Muscle layer of colon (tissue), 2 donors: ENCODE measurements at regions not wholly inside any gene's neighbourhood (a gene's known extent, or its start where the extent isn't known, plus 50 kb on each side); places are given as distances from the start of the nearest gene placed in this dataset.

ENCODE experiments used
- H3K27ac ChIP-seq: one replicate; pipeline ENCODE4 v1.7.0; 2013; ENCODE audit warnings: low read depth, mild to moderate bottlenecking, low read length, moderate library complexity
- H3K27me3 ChIP-seq, 2 donors: one replicate each; pipeline ENCODE4 v1.7.0; 2013; ENCODE audit warnings: low read length in 2 of 2, mild to moderate bottlenecking in 2 of 2; ENCODE audit not compliant: insufficient read depth in 2 of 2, control insufficient read depth in 1 of 2
- H3K36me3 ChIP-seq: one replicate; pipeline ENCODE4 v1.7.0; 2013; ENCODE audit warnings: mild to moderate bottlenecking, low read length; ENCODE audit not compliant: insufficient read depth
- H3K4me1 ChIP-seq: one replicate; pipeline ENCODE4 v1.7.0; 2013; ENCODE audit warnings: mild to moderate bottlenecking, low read length; ENCODE audit not compliant: insufficient read depth
- H3K4me3 ChIP-seq, 2 donors: one replicate each; pipeline ENCODE4 v1.7.0; 2013; ENCODE audit warnings: low read length in 2 of 2, low read depth in 1 of 2, mild to moderate bottlenecking in 1 of 2, moderate library complexity in 1 of 2
- H3K9ac ChIP-seq: one replicate; pipeline ENCODE4 v1.7.0; 2013; ENCODE audit warnings: low read length
- H3K9me3 ChIP-seq: one replicate; pipeline ENCODE4 v1.7.0; 2013; ENCODE audit warnings: mild to moderate bottlenecking, low read length
- donor health status: abdominal sarcoma.
- donor health status: Adenocarcinoma of cecum.

GRCh38 chr3:76203578-76203977 is 418.2 kb upstream of the ZNF717 start:
- H3K4me3 ChIP-seq, result no peak overlapping the region
- no peaks in the 10 kb centered on the region for H3K9me3 ChIP-seq
- no peaks in the 10 kb centered on the region for H3K27me3 ChIP-seq
- no peak overlapping the region for H3K27ac ChIP-seq
- no peaks in the 10 kb centered on the region for H3K4me1 ChIP-seq
- H3K9ac ChIP-seq, result no peak overlapping the region
- H3K36me3 ChIP-seq, result no peaks in the 10 kb centered on the region

- no peak overlapping the region for H3K9ac ChIP-seq
- no peaks in the 10 kb centered on the region for H3K36me3 ChIP-seq
- no peaks in the 10 kb centered on the region for H3K9me3 ChIP-seq
- no peak overlapping the region for H3K27ac ChIP-seq
- no peaks in the 10 kb centered on the region for H3K27me3 ChIP-seq
- no peaks in the 10 kb centered on the region for H3K4me1 ChIP-seq
- no peak overlapping the region for H3K4me3 ChIP-seq
Observed at GRCh38 chr3:76206346-76206745, 421.0 kb upstream of the ZNF717 start.

GRCh38 chr3:76212679-76213078 is 427.3 kb upstream of the ZNF717 start:
- H3K27me3 ChIP-seq, result no peaks in the 10 kb centered on the region
- no peaks in the 10 kb centered on the region for H3K9me3 ChIP-seq
- H3K4me3 ChIP-seq, result no peak overlapping the region
- no peaks in the 10 kb centered on the region for H3K36me3 ChIP-seq
- H3K4me1 ChIP-seq, result no peaks in the 10 kb centered on the region
- H3K9ac ChIP-seq, result no peak overlapping the region
- no peak overlapping the region for H3K27ac ChIP-seq

GRCh38 chr3:76222201-76222600 is 436.9 kb upstream of the ZNF717 start:
- Histone ChIP-seq H3K9me3 (no peaks in the 10 kb centered on the region), H3K27ac (no peak overlapping the region), H3K27me3 (no peaks in the 10 kb centered on the region), H3K4me3 (no peak overlapping the region), H3K4me1 (no peaks in the 10 kb centered on the region), H3K9ac (no peak overlapping the region), H3K36me3 (no peaks in the 10 kb centered on the region)

- H3K4me3 ChIP-seq, result no peak overlapping the region
- no peak overlapping the region for H3K9ac ChIP-seq
- H3K9me3 ChIP-seq, result no peaks in the 10 kb centered on the region
- no peak overlapping the region for H3K27ac ChIP-seq
- H3K36me3 ChIP-seq, result no peaks in the 10 kb centered on the region
- no peaks in the 10 kb centered on the region for H3K4me1 ChIP-seq
- no peaks in the 10 kb centered on the region for H3K27me3 ChIP-seq
Observed at GRCh38 chr3:76231258-76231657, 445.9 kb upstream of the ZNF717 start.

GRCh38 chr3:76242886-76243753 is 457.8 kb upstream of the ZNF717 start:
- Histone ChIP-seq H3K4me3 (no peak overlapping the region), H3K36me3 (no peaks in the 10 kb centered on the region)

GRCh38 chr3:76245073-76245472 is 459.7 kb upstream of the ZNF717 start:
- Histone ChIP-seq H3K27me3 (no peaks in the 10 kb centered on the region), H3K9me3 (no peaks in the 10 kb centered on the region), H3K4me1 (no peaks in the 10 kb centered on the region), H3K36me3 (no peaks in the 10 kb centered on the region), H3K27ac (no peak overlapping the region), H3K4me3 (no peak overlapping the region), H3K9ac (no peak overlapping the region)

More at GRCh38 chr3:76242886-76243753, 457.8 kb upstream of the ZNF717 start:
- Histone ChIP-seq H3K27ac (no peak overlapping the region), H3K4me1 (no peaks in the 10 kb centered on the region), H3K9me3 (no peaks in the 10 kb centered on the region), H3K9ac (no peak overlapping the region), H3K27me3 (no peaks in the 10 kb centered on the region)

GRCh38 chr3:76245622-76246021 is 460.3 kb upstream of the ZNF717 start:
- no peaks in the 10 kb centered on the region for H3K9me3 ChIP-seq
- no peak overlapping the region for H3K9ac ChIP-seq
- H3K4me1 ChIP-seq, result no peaks in the 10 kb centered on the region
- H3K27me3 ChIP-seq, result no peaks in the 10 kb centered on the region
- H3K27ac ChIP-seq, result no peak overlapping the region
- H3K4me3 ChIP-seq, result no peak overlapping the region
- no peaks in the 10 kb centered on the region for H3K36me3 ChIP-seq

- Histone ChIP-seq H3K9me3 (no peaks in the 10 kb centered on the region), H3K4me3 (no peak overlapping the region), H3K9ac (no peak overlapping the region), H3K27ac (no peak overlapping the region), H3K4me1 (no peaks in the 10 kb centered on the region), H3K36me3 (no peaks in the 10 kb centered on the region), H3K27me3 (no peaks in the 10 kb centered on the region)
Observed at GRCh38 chr3:76264496-76264895, 479.1 kb upstream of the ZNF717 start.

GRCh38 chr3:76264911-76265310 is 479.6 kb upstream of the ZNF717 start:
- Histone ChIP-seq H3K9ac (no peak overlapping the region), H3K4me1 (no peaks in the 10 kb centered on the region), H3K4me3 (no peak overlapping the region), H3K27ac (no peak overlapping the region), H3K27me3 (no peaks in the 10 kb centered on the region), H3K9me3 (no peaks in the 10 kb centered on the region), H3K36me3 (no peaks in the 10 kb centered on the region)

GRCh38 chr3:76266511-76266910 is 481.2 kb upstream of the ZNF717 start:
- no peak overlapping the region for H3K9ac ChIP-seq
- no peaks in the 10 kb centered on the region for H3K27me3 ChIP-seq
- no peaks in the 10 kb centered on the region for H3K4me1 ChIP-seq

GRCh38 chr3:76267851-76268380 is 482.6 kb upstream of the ZNF717 start:
- no peak overlapping the region for H3K27ac ChIP-seq

More at GRCh38 chr3:76266511-76266910, 481.2 kb upstream of the ZNF717 start:
- Histone ChIP-seq H3K9me3 (no peaks in the 10 kb centered on the region), H3K36me3 (no peaks in the 10 kb centered on the region), H3K27ac (no peak overlapping the region), H3K4me3 (no peak overlapping the region)

More at GRCh38 chr3:76267851-76268380, 482.6 kb upstream of the ZNF717 start:
- Histone ChIP-seq H3K4me3 (no peak overlapping the region), H3K9me3 (no peaks in the 10 kb centered on the region), H3K36me3 (no peaks in the 10 kb centered on the region), H3K27me3 (no peaks in the 10 kb centered on the region), H3K4me1 (no peaks in the 10 kb centered on the region), H3K9ac (no peak overlapping the region)
